SK-N-DZ (cell line): ENCODE measurements at regions not wholly inside any gene's neighbourhood (a gene's known extent, or its start where the extent isn't known, plus 50 kb on each side); places are given as distances from the start of the nearest gene placed in this dataset.
A peak's percentile ranks its signal among the peaks of the same experiment; 100 is the strongest.
"Not testable (repeated sequence)": the region's sequence is repeated elsewhere in the genome, so short reads cannot be mapped to it uniquely, and the experiment has no call there.

ENCODE experiments used
- DNase-seq: peaks from one replicate; pipeline ENCODE4 v3.0.0-alpha.2; 2015; ENCODE audit warnings: low spot score

- no peak for DNase-seq
Observed at GRCh38 chr5:91534332-91534731, 151.2 kb upstream of the ARRDC3 start.

- no peak for DNase-seq
Observed at GRCh38 chr5:91532779-91533178, 149.7 kb upstream of the ARRDC3 start.

GRCh38 chr5:91532281-91532680, 149.2 kb upstream of the ARRDC3 start:
- no peak for DNase-seq

GRCh38 chr5:91528831-91529230, 145.7 kb upstream of the ARRDC3 start:
- DNase-seq = no peak

GRCh38 chr5:91521785-91522184, 138.7 kb upstream of the ARRDC3 start:
- no peak for DNase-seq

GRCh38 chr5:91521334-91521733, 138.2 kb upstream of the ARRDC3 start:
- no peak for DNase-seq

GRCh38 chr5:91514400-91514799, 131.3 kb upstream of the ARRDC3 start:
- DNase-seq = no peak

GRCh38 chr5:91503321-91503720, 120.2 kb upstream of the ARRDC3 start:
- DNase-seq = no peak

- DNase-seq = no peak
Observed at GRCh38 chr5:91500758-91501157, 117.6 kb upstream of the ARRDC3 start.

- DNase-seq = peak; percentile 61
Observed at GRCh38 chr5:91499943-91500531, 116.9 kb upstream of the ARRDC3 start.

GRCh38 chr5:91495699-91496098, 112.6 kb upstream of the ARRDC3 start:
- no peak for DNase-seq

- DNase-seq = no peak
Observed at GRCh38 chr5:91494447-91494996, 111.4 kb upstream of the ARRDC3 start.

- no peak for DNase-seq
Observed at GRCh38 chr5:91493086-91493485, 110.0 kb upstream of the ARRDC3 start.

GRCh38 chr5:91491229-91491628, 108.1 kb upstream of the ARRDC3 start:
- DNase-seq = no peak

GRCh38 chr5:91490316-91490715, 107.2 kb upstream of the ARRDC3 start:
- DNase-seq = no peak

GRCh38 chr5:91487420-91487819, 104.3 kb upstream of the ARRDC3 start:
- DNase-seq = no peak

- no peak for DNase-seq
Observed at GRCh38 chr5:91486638-91487037, 103.5 kb upstream of the ARRDC3 start.

GRCh38 chr5:91484662-91485061, 101.5 kb upstream of the ARRDC3 start:
- no peak for DNase-seq

- DNase-seq = not testable (repeated sequence)
Observed at GRCh38 chr5:91479376-91479775, 96.3 kb upstream of the ARRDC3 start.

- DNase-seq = no peak
Observed at GRCh38 chr5:91478096-91478495, 95.0 kb upstream of the ARRDC3 start.

GRCh38 chr5:91477408-91477807, 94.3 kb upstream of the ARRDC3 start:
- no peak for DNase-seq

GRCh38 chr5:91474201-91474600, 91.1 kb upstream of the ARRDC3 start:
- DNase-seq = no peak

GRCh38 chr5:91472631-91473030, 89.5 kb upstream of the ARRDC3 start:
- DNase-seq = no peak
